Right atrium auricular region (tissue), 2 donors: ENCODE measurements at regions not wholly inside any gene's neighbourhood (a gene's known extent, or its start where the extent isn't known, plus 50 kb on each side); places are given as distances from the start of the nearest gene placed in this dataset.

ENCODE experiments used
- DNase-seq: peaks from one replicate; pipeline ENCODE4 v3.0.0-alpha.2; 2019; ENCODE audit warnings: low spot score
- H3K27ac ChIP-seq, 2 donors: fragments of 200-600 bp; sonication (generic); 1 replicate in 1 of 2; 2 replicates in 1 of 2; pipeline ENCODE4 v1.5.1; 2016 to 2019
- H3K27me3 ChIP-seq, 2 donors: fragments of 200-600 bp; sonication (generic); one replicate each; pipeline versions ENCODE4 v1.5.1 to v1.6.0; 2017 to 2019
- H3K36me3 ChIP-seq: fragments of 200-600 bp; sonication (generic); one replicate; pipeline ENCODE4 v1.5.1; 2016
- H3K4me1 ChIP-seq, 2 donors: fragments of 200-600 bp; sonication (generic); one replicate each; pipeline versions ENCODE4 v1.5.1 to v1.6.0; 2017 to 2019
- H3K4me3 ChIP-seq, 2 donors: fragments of 200-600 bp; sonication (generic); 1 replicate in 1 of 2; 2 replicates in 1 of 2; pipeline ENCODE4 v1.5.1; 2017 to 2019; ENCODE audit warnings: mild to moderate bottlenecking in 1 of 2, moderate library complexity in 1 of 2
- H3K9me3 ChIP-seq, 2 donors: fragments of 200-600 bp; sonication (generic); one replicate each; pipeline ENCODE4 v1.5.1; 2019
- TF ChIP-seq, protein P1 (sequence below), 2 donors: fragments of 200-600 bp; sonication (generic); IDR thresholded peaks; one replicate each; pipeline ENCODE4 v1.5.1; 2019; ENCODE audit warnings: antibody characterized with exemption in 2 of 2

DNA sequence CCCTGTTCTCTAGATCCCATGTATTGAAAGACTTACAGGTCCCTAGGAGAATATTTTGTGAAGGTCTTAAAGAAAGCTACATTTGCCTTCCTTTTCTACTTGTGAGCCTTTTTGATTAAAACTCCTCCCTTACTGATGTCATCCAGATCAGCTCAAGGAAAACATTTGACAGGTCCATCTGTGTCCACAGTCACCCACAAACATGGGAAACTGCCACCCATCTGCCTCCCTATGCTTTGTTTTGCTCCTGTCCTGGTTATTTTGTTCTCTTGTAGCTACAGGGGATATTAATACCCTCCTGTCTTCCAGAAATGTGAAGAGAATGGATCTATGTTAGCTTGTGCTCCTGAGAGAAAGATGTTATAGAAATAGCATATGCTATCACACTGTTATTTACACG lies 203.6 kb upstream of the GALNT5 start:
- TF ChIP-seq, protein P1, sequence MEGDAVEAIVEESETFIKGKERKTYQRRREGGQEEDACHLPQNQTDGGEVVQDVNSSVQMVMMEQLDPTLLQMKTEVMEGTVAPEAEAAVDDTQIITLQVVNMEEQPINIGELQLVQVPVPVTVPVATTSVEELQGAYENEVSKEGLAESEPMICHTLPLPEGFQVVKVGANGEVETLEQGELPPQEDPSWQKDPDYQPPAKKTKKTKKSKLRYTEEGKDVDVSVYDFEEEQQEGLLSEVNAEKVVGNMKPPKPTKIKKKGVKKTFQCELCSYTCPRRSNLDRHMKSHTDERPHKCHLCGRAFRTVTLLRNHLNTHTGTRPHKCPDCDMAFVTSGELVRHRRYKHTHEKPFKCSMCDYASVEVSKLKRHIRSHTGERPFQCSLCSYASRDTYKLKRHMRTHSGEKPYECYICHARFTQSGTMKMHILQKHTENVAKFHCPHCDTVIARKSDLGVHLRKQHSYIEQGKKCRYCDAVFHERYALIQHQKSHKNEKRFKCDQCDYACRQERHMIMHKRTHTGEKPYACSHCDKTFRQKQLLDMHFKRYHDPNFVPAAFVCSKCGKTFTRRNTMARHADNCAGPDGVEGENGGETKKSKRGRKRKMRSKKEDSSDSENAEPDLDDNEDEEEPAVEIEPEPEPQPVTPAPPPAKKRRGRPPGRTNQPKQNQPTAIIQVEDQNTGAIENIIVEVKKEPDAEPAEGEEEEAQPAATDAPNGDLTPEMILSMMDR (IDR thresholded peaks at IDR 0.05) = no peak
- no peak for DNase-seq
- H3K27me3 ChIP-seq = no peaks in the 10 kb centered on the region
- no peaks in the 10 kb centered on the region for H3K9me3 ChIP-seq
- H3K4me1 ChIP-seq = no peaks in the 10 kb centered on the region
- H3K27ac ChIP-seq = no peak overlapping the region
- no peak overlapping the region for H3K4me3 ChIP-seq
- no peaks in the 10 kb centered on the region for H3K36me3 ChIP-seq

DNA sequence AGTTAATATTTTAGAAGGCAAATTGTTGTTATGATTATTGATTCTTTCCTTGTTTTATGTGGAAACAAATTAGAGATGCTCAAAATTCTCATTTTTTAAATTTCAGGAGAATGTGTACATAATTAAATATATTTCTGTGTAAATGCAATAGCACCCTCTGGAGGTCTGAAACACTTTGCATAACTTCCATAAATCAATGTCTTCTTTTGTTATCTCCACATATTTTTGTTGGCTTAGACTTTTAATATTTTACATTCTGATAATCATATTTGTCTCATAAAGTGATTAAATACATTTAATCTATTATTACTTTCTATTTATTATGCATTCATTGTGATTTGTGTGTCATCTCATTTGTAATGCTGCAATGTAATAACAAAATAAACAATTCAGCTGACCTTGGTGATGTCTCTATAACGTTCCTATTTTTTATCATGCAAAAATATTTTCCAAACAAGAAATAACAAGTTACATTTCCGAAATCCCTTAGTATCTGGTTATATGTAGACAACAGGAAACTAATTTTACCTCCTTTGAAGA lies 201.8 kb upstream of the GALNT5 start:
- no peak overlapping the region for H3K4me3 ChIP-seq
- H3K36me3 ChIP-seq = no peaks in the 10 kb centered on the region
- H3K27ac ChIP-seq = no peak overlapping the region
- H3K27me3 ChIP-seq = no peaks in the 10 kb centered on the region
- no peaks in the 10 kb centered on the region for H3K4me1 ChIP-seq
- no peaks in the 10 kb centered on the region for H3K9me3 ChIP-seq
- DNase-seq = no peak
- TF ChIP-seq, protein P1 (IDR thresholded peaks at IDR 0.05) = peak; percentile 24 to 63

DNA sequence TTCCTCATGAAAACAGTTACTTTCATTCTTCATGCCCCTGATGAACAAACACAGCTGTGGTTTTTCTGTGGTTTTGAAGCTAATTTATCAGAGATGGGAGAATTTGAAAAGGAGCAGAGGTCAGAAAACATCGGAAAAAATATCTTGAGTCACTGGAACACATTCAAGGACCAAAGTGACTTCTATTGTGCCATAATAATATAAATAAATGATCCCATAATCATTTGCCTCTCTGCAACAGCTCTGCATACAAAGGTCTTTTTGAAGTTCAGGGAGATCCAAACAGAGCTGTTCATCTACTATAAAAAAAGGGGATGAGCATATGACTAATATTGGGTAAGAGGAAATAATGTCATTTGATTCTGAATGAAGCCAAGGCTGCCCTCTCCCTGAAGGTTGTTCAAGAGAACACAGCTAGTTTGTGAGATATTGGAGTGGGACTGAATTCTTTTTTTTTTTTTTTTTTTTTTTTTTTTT lies 201.3 kb upstream of the GALNT5 start:
- H3K27me3 ChIP-seq = no peaks in the 10 kb centered on the region
- no peaks in the 10 kb centered on the region for H3K36me3 ChIP-seq
- no peaks in the 10 kb centered on the region for H3K9me3 ChIP-seq
- H3K27ac ChIP-seq = no peak overlapping the region
- H3K4me3 ChIP-seq = no peak overlapping the region
- DNase-seq = no peak
- H3K4me1 ChIP-seq = no peaks in the 10 kb centered on the region
- TF ChIP-seq, protein P1 (IDR thresholded peaks at IDR 0.05) = no peak

DNA sequence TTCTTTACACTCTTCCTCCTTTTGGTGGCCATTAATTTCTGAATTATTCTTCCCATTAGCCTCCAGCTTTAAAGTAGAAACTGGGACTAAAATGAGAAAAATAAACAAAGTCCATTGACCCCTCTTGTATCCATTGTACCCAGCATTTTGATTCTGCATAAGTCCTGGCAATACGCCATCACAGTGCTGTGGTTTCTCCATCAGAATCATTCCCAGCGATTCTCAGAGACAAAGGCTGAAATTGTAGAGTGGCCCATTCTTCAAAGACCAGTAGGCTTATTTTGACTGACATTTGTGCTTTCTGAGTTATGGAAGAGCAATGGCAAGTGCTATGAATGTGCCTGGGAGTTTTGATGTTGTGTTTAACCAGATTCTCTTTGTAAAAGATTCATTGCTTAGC lies 199.3 kb upstream of the GALNT5 start:
- TF ChIP-seq, protein P1 (IDR thresholded peaks at IDR 0.05) = no peak

DNA sequence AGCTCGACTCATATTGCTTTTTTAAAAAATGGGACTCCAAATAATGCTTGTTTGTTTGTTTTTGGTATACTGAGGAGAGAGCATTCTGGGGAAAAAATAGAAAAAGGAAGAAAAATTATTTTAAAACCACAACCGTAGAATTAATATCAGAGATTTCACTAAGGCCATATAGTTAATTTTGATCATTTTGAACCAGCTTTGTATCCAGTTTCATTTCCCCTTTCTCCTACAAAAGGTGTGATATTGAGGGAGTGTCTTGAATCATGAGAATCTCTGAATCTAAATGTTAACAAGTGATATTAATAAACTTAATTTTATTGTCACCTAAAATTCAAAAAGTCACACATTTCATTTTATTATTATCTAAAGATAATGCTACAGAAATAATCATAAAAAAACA lies 198.5 kb upstream of the GALNT5 start:
- Histone ChIP-seq H3K36me3 (no peaks in the 10 kb centered on the region), H3K27me3 (no peaks in the 10 kb centered on the region), H3K27ac (no peak overlapping the region), H3K4me1 (no peaks in the 10 kb centered on the region), H3K9me3 (no peaks in the 10 kb centered on the region), H3K4me3 (no peak overlapping the region)
- DNase-seq = no peak
- TF ChIP-seq, protein P1 (IDR thresholded peaks at IDR 0.05) = no peak

More for the DNA sequence above, 199.3 kb upstream of the GALNT5 start:
- H3K27ac ChIP-seq = no peak overlapping the region
- DNase-seq = no peak
- no peaks in the 10 kb centered on the region for H3K36me3 ChIP-seq
- H3K27me3 ChIP-seq = no peaks in the 10 kb centered on the region
- H3K4me1 ChIP-seq = no peaks in the 10 kb centered on the region
- H3K9me3 ChIP-seq = no peaks in the 10 kb centered on the region
- no peak overlapping the region for H3K4me3 ChIP-seq

DNA sequence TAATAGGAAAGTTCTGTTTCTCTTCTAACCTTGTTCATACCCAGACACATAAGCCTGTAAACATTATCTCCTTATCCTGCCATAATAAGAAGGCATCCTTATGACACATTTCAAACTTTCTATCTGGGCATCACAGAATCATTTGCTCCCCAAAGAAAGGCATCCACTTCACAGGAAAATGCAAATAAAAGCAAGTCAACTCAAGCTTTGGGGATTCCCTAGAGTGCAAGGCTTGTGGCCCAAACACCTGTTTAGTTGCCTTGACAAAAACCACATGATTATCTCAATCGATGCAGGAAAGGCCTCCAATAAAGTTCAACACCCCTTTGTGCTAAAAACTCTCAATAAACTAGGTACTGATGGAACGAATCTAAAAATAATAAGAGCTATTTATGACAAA lies 195.7 kb upstream of the GALNT5 start:
- Histone ChIP-seq H3K4me3 (no peak overlapping the region), H3K27ac (no peak overlapping the region), H3K9me3 (no peaks in the 10 kb centered on the region), H3K4me1 (no peaks in the 10 kb centered on the region), H3K36me3 (no peaks in the 10 kb centered on the region), H3K27me3 (no peaks in the 10 kb centered on the region)
- TF ChIP-seq, protein P1 (IDR thresholded peaks at IDR 0.05) = no peak
- DNase-seq = no peak
